ENCODE measurements at regions not wholly inside any gene's neighbourhood (a gene's known extent, or its start where the extent isn't known, plus 50 kb on each side); places are given as distances from the start of the nearest gene placed in this dataset.

- TF ChIP-seq, protein P1, sequence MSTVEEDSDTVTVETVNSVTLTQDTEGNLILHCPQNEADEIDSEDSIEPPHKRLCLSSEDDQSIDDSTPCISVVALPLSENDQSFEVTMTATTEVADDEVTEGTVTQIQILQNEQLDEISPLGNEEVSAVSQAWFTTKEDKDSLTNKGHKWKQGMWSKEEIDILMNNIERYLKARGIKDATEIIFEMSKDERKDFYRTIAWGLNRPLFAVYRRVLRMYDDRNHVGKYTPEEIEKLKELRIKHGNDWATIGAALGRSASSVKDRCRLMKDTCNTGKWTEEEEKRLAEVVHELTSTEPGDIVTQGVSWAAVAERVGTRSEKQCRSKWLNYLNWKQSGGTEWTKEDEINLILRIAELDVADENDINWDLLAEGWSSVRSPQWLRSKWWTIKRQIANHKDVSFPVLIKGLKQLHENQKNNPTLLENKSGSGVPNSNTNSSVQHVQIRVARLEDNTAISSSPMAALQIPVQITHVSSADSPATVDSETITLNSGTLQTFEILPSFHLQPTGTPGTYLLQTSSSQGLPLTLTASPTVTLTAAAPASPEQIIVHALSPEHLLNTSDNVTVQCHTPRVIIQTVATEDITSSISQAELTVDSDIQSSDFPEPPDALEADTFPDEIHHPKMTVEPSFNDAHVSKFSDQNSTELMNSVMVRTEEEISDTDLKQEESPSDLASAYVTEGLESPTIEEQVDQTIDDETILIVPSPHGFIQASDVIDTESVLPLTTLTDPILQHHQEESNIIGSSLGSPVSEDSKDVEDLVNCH (CRISPR knock-in tag; IDR thresholded peaks at IDR 0.05) = no peak
- peak; percentile 98 for TF ChIP-seq TBL1XR1 (IDR thresholded peaks at IDR 0.05; ENCODE audit: borderline replicate concordance, low read length, partially characterized antibody)
- TF ChIP-seq, protein P2, sequence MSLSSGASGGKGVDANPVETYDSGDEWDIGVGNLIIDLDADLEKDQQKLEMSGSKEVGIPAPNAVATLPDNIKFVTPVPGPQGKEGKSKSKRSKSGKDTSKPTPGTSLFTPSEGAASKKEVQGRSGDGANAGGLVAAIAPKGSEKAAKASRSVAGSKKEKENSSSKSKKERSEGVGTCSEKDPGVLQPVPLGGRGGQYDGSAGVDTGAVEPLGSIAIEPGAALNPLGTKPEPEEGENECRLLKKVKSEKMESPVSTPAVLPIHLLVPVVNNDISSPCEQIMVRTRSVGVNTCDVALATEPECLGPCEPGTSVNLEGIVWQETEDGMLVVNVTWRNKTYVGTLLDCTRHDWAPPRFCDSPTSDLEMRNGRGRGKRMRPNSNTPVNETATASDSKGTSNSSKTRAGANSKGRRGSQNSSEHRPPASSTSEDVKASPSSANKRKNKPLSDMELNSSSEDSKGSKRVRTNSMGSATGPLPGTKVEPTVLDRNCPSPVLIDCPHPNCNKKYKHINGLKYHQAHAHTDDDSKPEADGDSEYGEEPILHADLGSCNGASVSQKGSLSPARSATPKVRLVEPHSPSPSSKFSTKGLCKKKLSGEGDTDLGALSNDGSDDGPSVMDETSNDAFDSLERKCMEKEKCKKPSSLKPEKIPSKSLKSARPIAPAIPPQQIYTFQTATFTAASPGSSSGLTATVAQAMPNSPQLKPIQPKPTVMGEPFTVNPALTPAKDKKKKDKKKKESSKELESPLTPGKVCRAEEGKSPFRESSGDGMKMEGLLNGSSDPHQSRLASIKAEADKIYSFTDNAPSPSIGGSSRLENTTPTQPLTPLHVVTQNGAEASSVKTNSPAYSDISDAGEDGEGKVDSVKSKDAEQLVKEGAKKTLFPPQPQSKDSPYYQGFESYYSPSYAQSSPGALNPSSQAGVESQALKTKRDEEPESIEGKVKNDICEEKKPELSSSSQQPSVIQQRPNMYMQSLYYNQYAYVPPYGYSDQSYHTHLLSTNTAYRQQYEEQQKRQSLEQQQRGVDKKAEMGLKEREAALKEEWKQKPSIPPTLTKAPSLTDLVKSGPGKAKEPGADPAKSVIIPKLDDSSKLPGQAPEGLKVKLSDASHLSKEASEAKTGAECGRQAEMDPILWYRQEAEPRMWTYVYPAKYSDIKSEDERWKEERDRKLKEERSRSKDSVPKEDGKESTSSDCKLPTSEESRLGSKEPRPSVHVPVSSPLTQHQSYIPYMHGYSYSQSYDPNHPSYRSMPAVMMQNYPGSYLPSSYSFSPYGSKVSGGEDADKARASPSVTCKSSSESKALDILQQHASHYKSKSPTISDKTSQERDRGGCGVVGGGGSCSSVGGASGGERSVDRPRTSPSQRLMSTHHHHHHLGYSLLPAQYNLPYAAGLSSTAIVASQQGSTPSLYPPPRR (CRISPR knock-in tag; IDR thresholded peaks at IDR 0.05; ENCODE audit: borderline replicate concordance) = peak; percentile 96
- TF ChIP-seq ZSCAN12 (CRISPR knock-in tag; IDR thresholded peaks at IDR 0.05) = no peak
- TF ChIP-seq PHF21A (CRISPR knock-in tag; IDR thresholded peaks at IDR 0.05) = peak; percentile 99
- TF ChIP-seq, protein P3, sequence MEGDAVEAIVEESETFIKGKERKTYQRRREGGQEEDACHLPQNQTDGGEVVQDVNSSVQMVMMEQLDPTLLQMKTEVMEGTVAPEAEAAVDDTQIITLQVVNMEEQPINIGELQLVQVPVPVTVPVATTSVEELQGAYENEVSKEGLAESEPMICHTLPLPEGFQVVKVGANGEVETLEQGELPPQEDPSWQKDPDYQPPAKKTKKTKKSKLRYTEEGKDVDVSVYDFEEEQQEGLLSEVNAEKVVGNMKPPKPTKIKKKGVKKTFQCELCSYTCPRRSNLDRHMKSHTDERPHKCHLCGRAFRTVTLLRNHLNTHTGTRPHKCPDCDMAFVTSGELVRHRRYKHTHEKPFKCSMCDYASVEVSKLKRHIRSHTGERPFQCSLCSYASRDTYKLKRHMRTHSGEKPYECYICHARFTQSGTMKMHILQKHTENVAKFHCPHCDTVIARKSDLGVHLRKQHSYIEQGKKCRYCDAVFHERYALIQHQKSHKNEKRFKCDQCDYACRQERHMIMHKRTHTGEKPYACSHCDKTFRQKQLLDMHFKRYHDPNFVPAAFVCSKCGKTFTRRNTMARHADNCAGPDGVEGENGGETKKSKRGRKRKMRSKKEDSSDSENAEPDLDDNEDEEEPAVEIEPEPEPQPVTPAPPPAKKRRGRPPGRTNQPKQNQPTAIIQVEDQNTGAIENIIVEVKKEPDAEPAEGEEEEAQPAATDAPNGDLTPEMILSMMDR (CRISPR knock-in tag; IDR thresholded peaks at IDR 0.05) = peak; percentile 8; the same call in 1 of the 2 replicates
- TF ChIP-seq IRX3 (CRISPR knock-in tag; IDR thresholded peaks at IDR 0.05; ENCODE audit: borderline replicate concordance, low read depth) = 0 out of 2 replicates have a peak, but pooled peaks have one; percentile 3
- TF ChIP-seq, protein P4, sequence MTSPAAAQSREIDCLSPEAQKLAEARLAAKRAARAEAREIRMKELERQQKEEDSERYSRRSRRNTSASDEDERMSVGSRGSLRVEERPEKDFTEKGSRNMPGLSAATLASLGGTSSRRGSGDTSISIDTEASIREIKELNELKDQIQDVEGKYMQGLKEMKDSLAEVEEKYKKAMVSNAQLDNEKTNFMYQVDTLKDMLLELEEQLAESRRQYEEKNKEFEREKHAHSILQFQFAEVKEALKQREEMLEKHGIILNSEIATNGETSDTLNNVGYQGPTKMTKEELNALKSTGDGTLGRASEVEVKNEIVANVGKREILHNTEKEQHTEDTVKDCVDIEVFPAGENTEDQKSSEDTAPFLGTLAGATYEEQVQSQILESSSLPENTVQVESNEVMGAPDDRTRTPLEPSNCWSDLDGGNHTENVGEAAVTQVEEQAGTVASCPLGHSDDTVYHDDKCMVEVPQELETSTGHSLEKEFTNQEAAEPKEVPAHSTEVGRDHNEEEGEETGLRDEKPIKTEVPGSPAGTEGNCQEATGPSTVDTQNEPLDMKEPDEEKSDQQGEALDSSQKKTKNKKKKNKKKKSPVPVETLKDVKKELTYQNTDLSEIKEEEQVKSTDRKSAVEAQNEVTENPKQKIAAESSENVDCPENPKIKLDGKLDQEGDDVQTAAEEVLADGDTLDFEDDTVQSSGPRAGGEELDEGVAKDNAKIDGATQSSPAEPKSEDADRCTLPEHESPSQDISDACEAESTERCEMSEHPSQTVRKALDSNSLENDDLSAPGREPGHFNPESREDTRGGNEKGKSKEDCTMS (CRISPR knock-in tag; conservative IDR thresholded peaks at IDR 0.05) = no peak
- no peak for TF ChIP-seq RNF2 (conservative IDR thresholded peaks at IDR 0.05; ENCODE audit: low read depth)
- peak; percentile 95; the same call in 1 of the 2 replicates for TF ChIP-seq ZNF580 (CRISPR knock-in tag; IDR thresholded peaks at IDR 0.05; ENCODE audit: borderline replicate concordance, low read depth)
- TF ChIP-seq MTF2 (CRISPR knock-in tag; IDR thresholded peaks at IDR 0.05; ENCODE audit: borderline replicate concordance) = no peak
- TF ChIP-seq ZNF772 (CRISPR knock-in tag; IDR thresholded peaks at IDR 0.05) = peak; percentile 66; the same call in 1 of the 2 replicates
- TF ChIP-seq DNMT3B (CRISPR knock-in tag; conservative IDR thresholded peaks at IDR 0.05) = no peak
- no peak for TF ChIP-seq PAWR (CRISPR knock-in tag; IDR thresholded peaks at IDR 0.05; ENCODE audit: borderline replicate concordance)
- no peak for TF ChIP-seq HMGA1 (CRISPR knock-in tag; conservative IDR thresholded peaks at IDR 0.05)
- TF ChIP-seq FOXO1 (CRISPR knock-in tag; IDR thresholded peaks at IDR 0.05) = peak; percentile 99
Measured at GRCh38 chr1:8189931-8190483, 127.9 kb upstream of the SLC45A1 start (continued).
